ENCODE measurements at regions not wholly inside any gene's neighbourhood (a gene's known extent, or its start where the extent isn't known, plus 50 kb on each side); places are given as distances from the start of the nearest gene placed in this dataset.
"Not testable (repeated sequence)": the region's sequence is repeated elsewhere in the genome, so short reads cannot be mapped to it uniquely, and the experiment has no call there.

GRCh38 chr1:197985351-197985750 lies 68.2 kb downstream of the LHX9 start:
- no peak overlapping the region for H3K4me3 ChIP-seq (ENCODE audit: control insufficient read depth, low read depth, low read length)
- no peak for DNase-seq (ENCODE audit: low read depth)

GRCh38 chr1:197986817-197987216 lies 69.6 kb downstream of the LHX9 start:
- no peak overlapping the region for H3K4me3 ChIP-seq (ENCODE audit: control insufficient read depth, low read depth, low read length)
- no peak for DNase-seq (ENCODE audit: low read depth)
- TF ChIP-seq, protein P1, sequence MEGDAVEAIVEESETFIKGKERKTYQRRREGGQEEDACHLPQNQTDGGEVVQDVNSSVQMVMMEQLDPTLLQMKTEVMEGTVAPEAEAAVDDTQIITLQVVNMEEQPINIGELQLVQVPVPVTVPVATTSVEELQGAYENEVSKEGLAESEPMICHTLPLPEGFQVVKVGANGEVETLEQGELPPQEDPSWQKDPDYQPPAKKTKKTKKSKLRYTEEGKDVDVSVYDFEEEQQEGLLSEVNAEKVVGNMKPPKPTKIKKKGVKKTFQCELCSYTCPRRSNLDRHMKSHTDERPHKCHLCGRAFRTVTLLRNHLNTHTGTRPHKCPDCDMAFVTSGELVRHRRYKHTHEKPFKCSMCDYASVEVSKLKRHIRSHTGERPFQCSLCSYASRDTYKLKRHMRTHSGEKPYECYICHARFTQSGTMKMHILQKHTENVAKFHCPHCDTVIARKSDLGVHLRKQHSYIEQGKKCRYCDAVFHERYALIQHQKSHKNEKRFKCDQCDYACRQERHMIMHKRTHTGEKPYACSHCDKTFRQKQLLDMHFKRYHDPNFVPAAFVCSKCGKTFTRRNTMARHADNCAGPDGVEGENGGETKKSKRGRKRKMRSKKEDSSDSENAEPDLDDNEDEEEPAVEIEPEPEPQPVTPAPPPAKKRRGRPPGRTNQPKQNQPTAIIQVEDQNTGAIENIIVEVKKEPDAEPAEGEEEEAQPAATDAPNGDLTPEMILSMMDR (IDR thresholded peaks at IDR 0.05; ENCODE audit: control insufficient read depth, insufficient read depth, low read depth, low read length, missing control alignments): no peak

More at GRCh38 chr1:197985351-197985750, 68.2 kb downstream of the LHX9 start:
- TF ChIP-seq, protein P1 (IDR thresholded peaks at IDR 0.05; ENCODE audit: control insufficient read depth, insufficient read depth, low read depth, low read length, missing control alignments): no peak

DNA sequence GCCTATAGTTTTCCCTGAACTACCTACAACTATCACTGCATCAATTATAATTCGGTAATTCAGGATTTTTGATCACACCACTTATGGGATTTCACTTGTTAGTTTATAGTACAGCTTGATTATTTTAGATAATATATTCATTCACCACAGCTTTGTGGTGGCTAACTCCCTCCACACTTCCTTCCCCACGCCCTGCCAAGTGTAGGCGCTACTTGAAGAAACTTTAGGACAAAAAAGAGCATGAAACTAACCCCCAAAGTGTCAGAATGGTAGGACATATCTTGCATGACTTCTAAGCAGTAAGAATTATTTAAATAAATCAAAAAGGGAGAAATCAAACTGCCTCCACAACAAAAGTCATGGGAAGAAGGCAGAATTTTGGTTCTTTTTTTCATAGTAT lies 70.1 kb downstream of the LHX9 start:
- TF ChIP-seq, protein P1 (IDR thresholded peaks at IDR 0.05; ENCODE audit: control insufficient read depth, insufficient read depth, low read depth, low read length, missing control alignments): no peak
- no peak for DNase-seq (ENCODE audit: low read depth)
- H3K4me3 ChIP-seq (ENCODE audit: control insufficient read depth, low read depth, low read length): no peak overlapping the region

DNA sequence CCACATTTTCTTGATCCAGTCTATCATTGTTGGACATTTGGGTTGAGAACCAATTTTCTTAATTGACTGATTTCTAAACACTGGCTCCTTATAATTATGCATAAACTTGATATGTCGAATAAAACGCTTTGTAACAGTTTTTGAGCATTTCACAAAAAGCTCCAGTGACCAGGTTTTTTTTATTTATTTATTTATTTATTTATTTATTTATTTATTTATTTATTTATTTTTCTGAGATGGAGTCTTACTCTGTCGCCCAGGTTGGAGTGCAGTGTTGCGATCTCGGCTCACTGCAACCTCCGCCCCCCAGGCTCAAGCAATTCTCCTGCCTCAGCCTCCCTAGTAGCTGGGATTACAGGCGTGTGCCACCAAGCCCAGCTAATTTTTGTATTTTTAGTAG lies 71.4 kb downstream of the LHX9 start:
- not testable (repeated sequence) for DNase-seq (ENCODE audit: low read depth); H3K4me3 ChIP-seq (ENCODE audit: control insufficient read depth, low read depth, low read length)

DNA sequence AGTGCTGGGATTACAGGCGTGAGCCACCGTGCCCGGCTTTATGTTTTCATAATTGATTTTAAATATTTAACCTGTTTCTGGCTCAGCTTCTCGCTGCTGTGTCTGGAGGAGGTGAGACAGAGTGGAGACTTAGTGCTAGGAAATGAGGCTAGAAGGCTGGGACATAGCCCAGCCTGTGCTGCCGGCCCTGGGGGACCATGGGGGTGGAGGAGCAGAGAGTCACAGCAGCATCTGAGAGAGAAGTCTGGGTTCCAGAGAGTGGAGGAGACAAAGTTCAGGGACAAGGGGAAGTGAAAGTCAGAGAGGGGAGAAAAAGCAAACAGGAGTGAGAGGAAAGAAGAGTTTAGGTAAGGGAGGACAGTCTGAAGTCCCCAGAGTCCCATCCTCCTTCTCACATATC lies 71.9 kb downstream of the LHX9 start:
- TF ChIP-seq, protein P1 (IDR thresholded peaks at IDR 0.05; ENCODE audit: control insufficient read depth, insufficient read depth, low read depth, low read length, missing control alignments): no peak
- DNase-seq (ENCODE audit: low read depth): no peak

GRCh38 chr1:197991594-197991993 lies 74.4 kb downstream of the LHX9 start:
- TF ChIP-seq, protein P1 (IDR thresholded peaks at IDR 0.05; ENCODE audit: control insufficient read depth, insufficient read depth, low read depth, low read length, missing control alignments): no peak
- DNase-seq (ENCODE audit: low read depth): no peak
- H3K4me3 ChIP-seq (ENCODE audit: control insufficient read depth, low read depth, low read length): no peak overlapping the region

More for the DNA sequence above, 71.9 kb downstream of the LHX9 start:
- H3K4me3 ChIP-seq (ENCODE audit: control insufficient read depth, low read depth, low read length): no peak overlapping the region

DNA sequence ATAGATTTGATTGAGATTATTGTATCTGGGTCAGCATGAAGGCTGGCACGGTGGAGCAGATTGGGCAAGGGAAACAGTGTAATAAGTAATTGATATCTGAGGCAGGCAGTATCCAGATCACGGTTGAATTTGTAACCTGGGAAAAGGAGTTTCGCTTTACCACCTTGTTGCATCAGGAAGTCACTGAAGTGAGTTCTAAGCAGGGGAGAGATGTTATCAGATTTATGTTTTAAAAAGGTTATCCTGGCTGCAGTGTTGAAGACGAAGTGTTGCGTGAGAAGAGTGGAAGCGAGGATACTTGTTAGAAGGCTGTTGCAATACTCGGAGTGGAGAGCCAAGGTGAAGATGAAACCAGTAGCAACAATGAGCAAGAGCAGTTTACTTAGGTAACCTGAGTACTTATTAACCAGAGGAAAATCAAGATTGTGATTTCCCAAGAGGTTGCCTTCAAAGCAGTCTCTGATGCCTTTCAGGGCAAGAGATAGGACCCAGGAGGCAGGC lies 77.8 kb downstream of the LHX9 start:
- no peak overlapping the region for H3K4me3 ChIP-seq (ENCODE audit: control insufficient read depth, low read depth, low read length)
- DNase-seq (ENCODE audit: low read depth): no peak
- TF ChIP-seq, protein P1 (IDR thresholded peaks at IDR 0.05; ENCODE audit: control insufficient read depth, insufficient read depth, low read depth, low read length, missing control alignments): no peak
